CD14-positive monocyte (primary cell): ENCODE measurements at regions not wholly inside any gene's neighbourhood (a gene's known extent, or its start where the extent isn't known, plus 50 kb on each side); places are given as distances from the start of the nearest gene placed in this dataset.

Experiments used
- DNase-seq, 3 donors: peaks; one replicate each; pipeline ENCODE4 v3.0.0-alpha.2; 2011 to 2022
- H2AFZ ChIP-seq: 2 replicates; pipeline ENCODE4 v1.6.0; 2012; ENCODE audit warnings: mild to moderate bottlenecking, low read depth, low read length, inconsistent platforms; ENCODE audit not compliant: insufficient read depth, poor library complexity, severe bottlenecking
- H3K27ac ChIP-seq, 2 donors: 1 replicate in 1 of 2; 2 replicates in 1 of 2; pipeline ENCODE4 v1.5.1; 2012 to 2013; ENCODE audit warnings: low read length in 2 of 2, control low read depth in 1 of 2, inconsistent platforms in 1 of 2, low read depth in 1 of 2, mild to moderate bottlenecking in 1 of 2
- H3K27me3 ChIP-seq, 2 donors: one replicate each; pipeline versions ENCODE4 v1.6.0 to v1.6.1; 2011 to 2013; ENCODE audit warnings: low read length in 2 of 2; ENCODE audit not compliant: control insufficient read depth in 2 of 2, insufficient read depth in 2 of 2
- H3K36me3 ChIP-seq, 2 donors: replicated peaks in 1 of 2; 1 replicate in 1 of 2; 2 replicates in 1 of 2; pipeline versions ENCODE4 v1.5.1 to v1.6.1; 2012 to 2013; ENCODE audit warnings: low read length in 2 of 2, control low read depth in 1 of 2, inconsistent platforms in 1 of 2, mild to moderate bottlenecking in 1 of 2; ENCODE audit not compliant: insufficient read depth in 2 of 2, control insufficient read depth in 1 of 2
- H3K4me1 ChIP-seq, 2 donors: 1 replicate in 1 of 2; 2 replicates in 1 of 2; pipeline versions ENCODE4 v1.5.1 to v1.6.1; 2012 to 2013; ENCODE audit warnings: low read length in 2 of 2, control low read depth in 1 of 2, inconsistent platforms in 1 of 2, mild to moderate bottlenecking in 1 of 2, moderate library complexity in 1 of 2; ENCODE audit not compliant: insufficient read depth in 2 of 2, control insufficient read depth in 1 of 2
- H3K4me2 ChIP-seq: replicated peaks from 2 replicates; pipeline ENCODE3; 2012; ENCODE audit warnings: low read length, moderate library complexity, mild to moderate bottlenecking; ENCODE audit not compliant: poor library complexity, severe bottlenecking; ENCODE audit errors: extremely low read depth
- H3K4me3 ChIP-seq, 3 experiments: fragments of 200-600 bp in 1 of 3; sonication (generic) in 1 of 3; replicated peaks in 1 of 3; 1 replicate in 2 of 3; 2 replicates in 1 of 3; pipeline ENCODE4 v1.5.1; 2011 to 2013; ENCODE audit warnings: low read length in 3 of 3, mild to moderate bottlenecking in 3 of 3, control low read depth in 2 of 3, low read depth in 2 of 3, inconsistent platforms in 1 of 3, moderate library complexity in 1 of 3
- H3K79me2 ChIP-seq: 2 replicates; pipeline ENCODE4 v1.6.0; 2012; ENCODE audit warnings: mild to moderate bottlenecking, control low read depth, inconsistent platforms, low read length, moderate library complexity; ENCODE audit not compliant: insufficient read depth
- H3K9ac ChIP-seq: 2 replicates; pipeline ENCODE4 v1.6.0; 2017; ENCODE audit warnings: low read length, mild to moderate bottlenecking; ENCODE audit not compliant: insufficient read depth, poor library complexity, severe bottlenecking
- H3K9me3 ChIP-seq, 2 donors: replicated peaks in 1 of 2; 1 replicate in 1 of 2; 2 replicates in 1 of 2; pipeline versions ENCODE4 v1.5.1 to v1.6.1; 2012 to 2013; ENCODE audit warnings: low read length in 2 of 2, control low read depth in 1 of 2; ENCODE audit not compliant: control insufficient read depth in 1 of 2, insufficient read depth in 1 of 2
- H4K20me1 ChIP-seq: 2 replicates; pipeline ENCODE4 v1.6.0; 2012; ENCODE audit warnings: mild to moderate bottlenecking, low read length, control low read depth, moderate library complexity; ENCODE audit not compliant: insufficient read depth
- H3K27ac Mint-ChIP-seq, 7 donors: one replicate each; pipeline ENCODE4 v1.8.0; 2020; ENCODE audit warnings: mild to moderate bottlenecking in 7 of 7, mixed read lengths in 7 of 7, moderate library complexity in 6 of 7, inconsistent platforms in 2 of 7
- H3K27me3 Mint-ChIP-seq, 3 donors: one replicate each; pipeline ENCODE4 v1.8.0; 2021 to 2022; ENCODE audit warnings: low read depth in 3 of 3, mild to moderate bottlenecking in 3 of 3, mixed read lengths in 3 of 3, moderate library complexity in 3 of 3, inconsistent platforms in 1 of 3
- H3K36me3 Mint-ChIP-seq, 2 donors: one replicate each; pipeline ENCODE4 v1.8.0; 2020; ENCODE audit warnings: mixed read lengths in 2 of 2, inconsistent platforms in 1 of 2, mild to moderate bottlenecking in 1 of 2
- H3K4me1 Mint-ChIP-seq: one replicate; pipeline ENCODE4 v1.8.0; 2020; ENCODE audit warnings: mild to moderate bottlenecking, mixed read lengths
- H3K4me3 Mint-ChIP-seq, 2 donors: one replicate each; pipeline ENCODE4 v1.8.0; 2020; ENCODE audit warnings: mild to moderate bottlenecking in 2 of 2, mixed read lengths in 2 of 2, moderate library complexity in 1 of 2
- H3K9me3 Mint-ChIP-seq, 7 donors: one replicate each; pipeline ENCODE4 v1.8.0; 2020 to 2022; ENCODE audit warnings: mixed read lengths in 7 of 7, mild to moderate bottlenecking in 6 of 7, moderate library complexity in 6 of 7, inconsistent platforms in 2 of 7
- CTCF ChIP-seq: fragments of 200-600 bp; IDR thresholded peaks from one replicate; pipeline ENCODE4 v1.8.0; 2022; ENCODE audit warnings: antibody characterized with exemption, mild to moderate bottlenecking
- WGBS: methylation state at CpG from one replicate; pipeline ENCODE4 v1.1.5; 2013; ENCODE audit warnings: missing lambda C conversion rate; ENCODE audit not compliant: insufficient coverage; 5-methylcytosine and 5-hydroxymethylcytosine counted together
- intact Hi-C, 2 donors: fragments of 100-400 bp; cut with micrococcal nuclease; formaldehyde crosslinking; loops; one replicate each; pipeline versions ENCODE4 v1.15.0 to v1.15.1; 2023

DNA sequence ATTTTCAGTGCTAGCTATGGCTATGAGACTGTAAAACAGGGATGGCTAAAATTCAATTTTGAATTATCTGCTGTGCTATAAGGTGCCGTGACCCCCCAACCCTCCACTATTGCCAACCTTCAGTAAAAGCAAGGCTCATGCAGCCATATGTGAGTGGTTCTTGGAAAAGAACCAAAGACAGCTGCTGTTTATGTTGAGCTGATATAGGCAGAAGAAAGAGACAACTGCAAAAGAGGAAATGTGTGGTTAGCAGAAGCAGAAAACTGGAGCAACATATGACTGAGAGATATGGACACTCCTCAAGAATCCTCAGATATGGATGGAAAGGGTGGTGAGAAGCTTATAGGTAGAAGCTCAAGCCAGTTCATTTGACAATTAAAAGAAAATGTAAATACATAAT is 200.3 kb downstream of the TLE1 start:
- WGBS: no CpG with 5 or more reads among the region's 1 CpG
- H3K27ac Mint-ChIP-seq: no peak overlapping the region
- no peaks in the 10 kb centered on the region for H3K36me3 Mint-ChIP-seq
- no peaks in the 10 kb centered on the region for H3K36me3 ChIP-seq
- H3K9ac ChIP-seq: no peak overlapping the region
- no peaks in the 10 kb centered on the region for H3K4me1 Mint-ChIP-seq
- no peaks in the 10 kb centered on the region for H4K20me1 ChIP-seq
- no peak overlapping the region for H3K27ac ChIP-seq
- no peak overlapping the region for H2AFZ ChIP-seq
- H3K4me3 ChIP-seq: no peak overlapping the region
- no peak overlapping the region for H3K4me3 Mint-ChIP-seq
- no peaks in the 10 kb centered on the region for H3K79me2 ChIP-seq
- no peak for DNase-seq
- TF ChIP-seq CTCF: no peak
- no peaks in the 10 kb centered on the region for H3K9me3 ChIP-seq
- no peaks in the 10 kb centered on the region for H3K4me1 ChIP-seq
- no peaks in the 10 kb centered on the region for H3K27me3 ChIP-seq
- intact Hi-C loops: no loop called here
- H3K9me3 Mint-ChIP-seq: peaks cover 0 to 5% (median 2%) of the 10 kb centered on the region in 7 donors
- no peak overlapping the region for H3K4me2 ChIP-seq
- H3K27me3 Mint-ChIP-seq: no peaks in the 10 kb centered on the region

GRCh38 chr9:81480828-81481604 is 208.3 kb downstream of the TLE1 start:
- Histone ChIP-seq H3K9me3 (no peaks in the 10 kb centered on the region), H2AFZ (no peak overlapping the region), H3K79me2 (no peaks in the 10 kb centered on the region), H3K4me1 (no peaks in the 10 kb centered on the region), H3K27ac (no peak overlapping the region), H3K36me3 (no peaks in the 10 kb centered on the region), H3K4me3 (no peak overlapping the region), H3K4me2 (no peak overlapping the region), H3K27me3 (no peaks in the 10 kb centered on the region), H3K9ac (no peak overlapping the region), H4K20me1 (no peaks in the 10 kb centered on the region)
- no peak overlapping the region for H3K27ac Mint-ChIP-seq
- intact Hi-C loops: no loop called here
- H3K4me3 Mint-ChIP-seq: no peak overlapping the region
- H3K4me1 Mint-ChIP-seq: no peaks in the 10 kb centered on the region
- no peak for DNase-seq
- no peak for TF ChIP-seq CTCF
- no peaks in the 10 kb centered on the region for H3K27me3 Mint-ChIP-seq
- WGBS: no CpG with 5 or more reads among the region's 6 CpGs
- H3K36me3 Mint-ChIP-seq: no peaks in the 10 kb centered on the region
- H3K9me3 Mint-ChIP-seq: peaks cover 0 to 15% (median 9%) of the 10 kb centered on the region in 7 donors
